ENCODE measurements at regions not wholly inside any gene's neighbourhood (a gene's known extent, or its start where the extent isn't known, plus 50 kb on each side); places are given as distances from the start of the nearest gene placed in this dataset.

DNA sequence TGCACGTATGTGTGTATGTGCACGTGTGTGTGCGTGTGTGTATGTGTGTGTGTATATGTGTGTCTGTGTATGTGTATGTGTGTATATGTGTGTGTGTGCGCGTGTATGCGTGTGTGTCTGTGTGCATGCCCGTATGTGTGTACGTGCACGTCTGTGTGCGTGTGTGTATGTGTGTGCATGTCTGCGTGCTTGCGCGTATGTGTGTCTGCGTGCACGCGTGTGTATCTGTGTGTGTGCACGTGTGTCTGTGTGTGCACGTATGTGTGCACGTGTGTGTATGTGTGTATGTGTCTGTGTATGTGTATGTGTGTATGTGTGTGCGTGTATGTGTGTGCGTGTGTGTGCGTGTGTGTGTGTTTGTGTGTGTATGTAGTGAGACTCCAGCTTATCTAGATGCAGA is 97.5 kb upstream of the SPATS2L start:
- TF ChIP-seq, protein P1, sequence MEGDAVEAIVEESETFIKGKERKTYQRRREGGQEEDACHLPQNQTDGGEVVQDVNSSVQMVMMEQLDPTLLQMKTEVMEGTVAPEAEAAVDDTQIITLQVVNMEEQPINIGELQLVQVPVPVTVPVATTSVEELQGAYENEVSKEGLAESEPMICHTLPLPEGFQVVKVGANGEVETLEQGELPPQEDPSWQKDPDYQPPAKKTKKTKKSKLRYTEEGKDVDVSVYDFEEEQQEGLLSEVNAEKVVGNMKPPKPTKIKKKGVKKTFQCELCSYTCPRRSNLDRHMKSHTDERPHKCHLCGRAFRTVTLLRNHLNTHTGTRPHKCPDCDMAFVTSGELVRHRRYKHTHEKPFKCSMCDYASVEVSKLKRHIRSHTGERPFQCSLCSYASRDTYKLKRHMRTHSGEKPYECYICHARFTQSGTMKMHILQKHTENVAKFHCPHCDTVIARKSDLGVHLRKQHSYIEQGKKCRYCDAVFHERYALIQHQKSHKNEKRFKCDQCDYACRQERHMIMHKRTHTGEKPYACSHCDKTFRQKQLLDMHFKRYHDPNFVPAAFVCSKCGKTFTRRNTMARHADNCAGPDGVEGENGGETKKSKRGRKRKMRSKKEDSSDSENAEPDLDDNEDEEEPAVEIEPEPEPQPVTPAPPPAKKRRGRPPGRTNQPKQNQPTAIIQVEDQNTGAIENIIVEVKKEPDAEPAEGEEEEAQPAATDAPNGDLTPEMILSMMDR (IDR thresholded peaks at IDR 0.05) = no peak
- TF ChIP-seq POLR2AphosphoS5 (IDR thresholded peaks at IDR 0.05; ENCODE audit: low read depth, low read length) = no peak
